DMS153 treated with DMSO at 0.1 percent for 48 hours (cell line): ENCODE measurements at regions not wholly inside any gene's neighbourhood (a gene's known extent, or its start where the extent isn't known, plus 50 kb on each side); places are given as distances from the start of the nearest gene placed in this dataset.

Experiments
- DNase-seq: peaks from one replicate; lab custom pipeline; 2025; ENCODE audit not compliant: unreplicated experiment; lab: John Stamatoyannopoulos, UW

- no peak for DNase-seq
Measured at GRCh38 chr2:240296104-240296406, 139.4 kb upstream of the GPC1 start.

GRCh38 chr2:240296476-240297255, 138.8 kb upstream of the GPC1 start:
- no peak for DNase-seq

DNA sequence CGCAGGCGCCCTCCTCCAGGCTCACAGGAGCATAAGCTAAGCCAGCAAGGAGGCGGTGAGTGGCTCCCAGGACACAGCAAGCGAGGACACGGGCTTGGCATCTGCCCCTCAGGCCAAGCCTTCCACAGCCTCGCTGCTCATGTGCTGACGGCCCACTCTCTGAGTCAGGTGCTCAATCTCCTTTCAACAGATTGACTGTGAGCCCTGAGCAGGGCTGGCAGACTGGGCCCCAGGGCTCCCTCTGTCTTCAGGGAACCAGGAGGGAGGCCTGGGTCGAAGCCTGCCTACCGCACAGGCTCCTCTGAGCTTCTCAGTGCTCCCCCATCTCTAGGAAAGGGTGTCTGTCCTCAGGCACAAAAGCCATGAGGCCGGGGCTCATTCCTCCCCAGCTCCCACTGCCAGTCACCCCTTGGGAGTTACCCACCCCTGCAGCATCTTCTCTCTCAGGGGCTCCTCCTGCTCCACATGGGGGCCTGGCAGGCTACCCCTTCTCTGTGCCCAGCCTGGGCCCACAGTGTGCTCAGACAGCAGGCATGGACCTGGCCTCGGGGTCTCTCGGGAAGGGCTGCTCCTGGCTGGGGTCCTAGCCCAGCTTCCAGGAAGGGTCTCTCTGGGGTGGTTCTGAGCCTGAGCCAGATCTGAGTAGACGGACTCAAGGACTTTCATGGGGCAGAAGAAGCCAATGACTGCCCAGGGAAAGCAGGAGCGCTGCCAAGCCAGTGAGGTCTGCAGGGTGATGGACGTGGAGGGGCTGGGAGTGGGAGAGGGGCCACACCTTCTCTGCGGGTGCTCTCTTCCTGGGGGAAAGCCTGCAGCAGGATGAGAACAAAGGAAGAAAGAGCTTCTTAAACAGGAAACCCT, 138.0 kb upstream of the GPC1 start:
- DNase-seq, result no peak

DNA sequence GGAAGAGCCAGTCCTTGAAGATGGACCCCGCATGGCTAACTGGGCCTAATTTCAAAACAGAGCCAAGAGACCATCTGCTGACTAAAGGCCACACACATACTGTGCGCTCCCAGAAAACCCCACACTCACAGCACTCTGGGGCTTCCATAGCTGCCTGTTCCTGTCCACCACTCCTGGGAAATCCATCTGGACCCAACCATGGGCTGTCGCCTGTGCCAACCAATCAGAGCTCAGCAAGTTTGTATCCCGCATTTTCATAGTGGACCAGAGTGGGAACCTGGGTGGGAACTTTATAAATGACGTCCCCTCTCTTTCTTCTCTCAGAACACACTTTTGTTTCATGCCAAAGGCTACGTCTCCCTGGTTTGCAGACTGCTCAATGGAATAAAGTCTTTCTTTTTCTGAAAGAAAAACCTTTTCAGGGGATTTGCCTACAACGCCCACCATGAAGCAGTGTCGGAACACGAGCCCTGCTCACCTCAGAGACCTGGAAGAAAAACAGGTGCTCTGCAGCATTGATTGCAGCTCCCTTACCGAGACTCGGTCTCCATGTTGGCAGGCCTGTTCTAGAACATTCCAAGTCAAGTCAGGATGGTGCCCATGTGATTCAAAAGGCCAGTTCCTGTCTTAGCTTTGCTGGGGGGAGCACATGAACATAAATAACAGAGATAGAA, 137.2 kb upstream of the GPC1 start:
- no peak for DNase-seq

GRCh38 chr2:240298803-240299709, 136.4 kb upstream of the GPC1 start:
- DNase-seq, result no peak

GRCh38 chr2:240299710-240300068, 135.8 kb upstream of the GPC1 start:
- no peak for DNase-seq

DNA sequence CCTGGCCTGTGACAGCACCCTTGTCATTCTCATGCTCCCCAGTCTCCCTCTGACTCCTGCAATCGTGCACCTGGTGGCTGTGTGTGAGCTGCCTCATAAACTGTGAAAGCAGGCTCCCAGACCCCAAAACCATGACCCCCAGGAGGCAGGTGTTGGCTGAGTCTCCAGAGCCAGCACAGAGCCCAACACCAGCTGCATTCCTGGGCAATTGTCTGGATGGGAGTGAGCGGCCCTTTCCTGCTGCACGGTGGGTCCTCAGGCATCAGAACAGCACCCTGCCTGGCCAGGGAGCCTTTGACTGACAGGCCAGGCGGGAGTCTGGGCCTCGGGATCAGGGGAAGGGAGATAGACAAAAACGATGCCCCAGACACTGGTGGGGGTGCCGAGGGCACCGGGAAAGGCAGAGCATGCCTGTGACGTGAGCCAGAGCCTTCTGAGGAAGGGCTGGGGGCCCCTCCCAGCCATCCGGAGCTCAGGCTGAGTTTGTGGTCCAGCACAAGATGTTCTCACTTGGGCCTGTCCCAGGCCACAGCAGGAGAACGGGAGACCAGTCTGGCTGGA, 135.1 kb upstream of the GPC1 start:
- DNase-seq, result no peak

DNA sequence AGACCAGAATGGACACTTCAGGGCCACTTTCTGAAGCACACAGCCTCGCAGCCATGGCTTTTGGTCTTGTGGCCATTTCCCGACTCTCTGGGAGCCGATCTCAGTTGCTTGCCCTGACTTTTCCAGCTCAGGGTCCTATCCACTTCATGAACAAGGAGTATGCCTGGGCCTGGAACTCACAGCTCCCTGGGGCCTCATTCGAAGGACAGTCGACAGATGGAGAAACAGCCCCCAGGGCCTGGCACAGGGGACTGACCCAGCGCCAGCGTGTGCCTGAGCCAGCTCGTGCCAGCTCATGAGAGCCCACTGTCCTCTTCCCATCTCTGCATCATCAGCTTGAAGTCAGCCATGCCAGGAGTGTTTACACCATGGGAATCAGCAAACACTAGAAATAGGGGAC, 134.6 kb upstream of the GPC1 start:
- DNase-seq, result no peak

- no peak for DNase-seq
Measured at GRCh38 chr2:240301256-240301795, 134.1 kb upstream of the GPC1 start.

DNA sequence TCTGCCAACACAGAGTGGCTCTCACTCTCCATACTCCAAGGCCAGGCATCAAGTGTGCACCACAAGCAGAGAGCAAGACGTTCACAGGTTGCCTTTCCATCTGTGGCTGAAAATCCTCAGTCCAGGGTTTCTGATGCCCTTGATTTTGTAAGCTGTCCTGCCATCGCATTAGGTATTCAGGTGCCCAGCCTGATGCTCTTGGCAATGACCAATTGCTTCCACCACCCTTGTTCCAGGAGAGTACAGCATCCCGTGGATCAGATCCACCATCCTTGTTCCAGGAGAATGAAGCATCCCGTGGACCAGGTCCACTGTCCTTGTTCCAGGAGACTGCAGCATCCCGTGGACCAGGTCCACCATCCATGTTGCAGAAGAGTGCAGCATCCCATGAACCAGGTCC, 133.4 kb upstream of the GPC1 start:
- no peak for DNase-seq

DNA sequence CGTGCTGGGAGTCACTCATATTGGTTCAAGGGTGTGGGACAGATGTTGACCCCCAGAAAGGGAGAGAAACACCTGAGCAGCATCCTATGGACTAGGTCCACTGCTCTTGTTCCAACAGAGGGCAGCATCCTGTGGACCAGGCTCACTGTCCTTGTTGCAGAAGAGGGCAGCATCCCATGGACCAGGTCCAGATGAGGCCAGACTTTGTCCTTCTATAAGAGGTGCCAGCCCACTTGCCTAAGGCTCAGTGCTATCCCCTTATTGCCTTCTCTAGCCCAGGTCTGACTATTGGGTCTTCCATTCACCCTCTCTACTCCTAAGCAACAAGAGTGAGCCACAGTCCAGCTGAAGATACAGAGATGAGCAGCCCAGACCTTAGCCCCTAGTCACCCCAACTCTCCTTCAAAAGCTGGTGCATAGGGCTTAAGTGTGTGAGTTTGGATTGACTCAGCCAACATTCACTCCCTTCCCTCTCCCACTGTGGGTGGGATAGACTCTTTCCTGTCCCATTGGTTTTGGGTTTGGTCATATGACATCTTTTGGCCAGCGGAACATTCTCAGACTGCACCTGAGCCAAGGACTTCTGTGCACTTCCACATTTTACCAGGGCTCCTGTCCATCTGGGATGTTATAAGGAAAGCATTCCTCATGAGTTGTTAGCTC, 132.4 kb upstream of the GPC1 start:
- no peak for DNase-seq

DNA sequence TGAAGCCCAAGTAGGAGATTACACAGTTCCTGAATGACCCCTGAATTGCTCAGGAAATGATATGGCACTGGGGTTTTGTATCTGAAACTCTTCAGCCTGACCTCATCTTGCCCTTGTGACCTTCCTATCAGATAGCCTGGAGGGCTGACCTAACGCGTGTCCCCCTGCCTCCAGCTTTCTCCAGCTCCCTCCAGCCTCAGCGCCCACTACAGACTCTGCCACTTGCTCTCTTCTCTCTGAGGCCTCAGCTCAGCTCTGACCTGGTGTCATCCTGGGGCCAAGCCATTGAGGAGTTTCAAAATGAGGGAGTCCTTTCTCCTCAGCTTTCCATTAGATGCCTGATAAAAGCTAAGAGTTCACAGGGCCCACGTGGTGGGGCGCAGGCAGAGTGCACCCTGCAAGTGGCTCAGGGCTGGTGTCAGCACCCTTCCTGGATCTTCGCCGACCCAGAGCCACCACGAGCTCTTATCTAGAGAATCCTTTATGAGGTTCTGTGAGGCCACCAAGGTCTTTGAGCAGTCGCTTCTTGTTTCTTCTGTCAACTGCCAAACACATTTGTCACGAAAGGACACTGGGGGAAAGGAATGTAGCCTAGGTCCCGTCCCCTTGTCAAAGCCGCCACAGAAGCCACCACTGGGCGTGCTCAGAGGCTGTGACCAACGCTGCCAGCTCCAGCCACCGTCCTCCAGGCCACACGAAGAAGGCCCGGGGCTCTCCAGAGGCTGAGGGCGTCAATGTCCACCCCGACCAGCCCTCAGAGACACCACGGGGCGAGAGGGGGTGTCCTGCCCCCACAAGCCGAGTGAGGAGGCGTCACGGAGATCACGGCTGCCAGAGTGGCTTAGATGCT, 131.3 kb upstream of the GPC1 start:
- DNase-seq, result no peak

DNA sequence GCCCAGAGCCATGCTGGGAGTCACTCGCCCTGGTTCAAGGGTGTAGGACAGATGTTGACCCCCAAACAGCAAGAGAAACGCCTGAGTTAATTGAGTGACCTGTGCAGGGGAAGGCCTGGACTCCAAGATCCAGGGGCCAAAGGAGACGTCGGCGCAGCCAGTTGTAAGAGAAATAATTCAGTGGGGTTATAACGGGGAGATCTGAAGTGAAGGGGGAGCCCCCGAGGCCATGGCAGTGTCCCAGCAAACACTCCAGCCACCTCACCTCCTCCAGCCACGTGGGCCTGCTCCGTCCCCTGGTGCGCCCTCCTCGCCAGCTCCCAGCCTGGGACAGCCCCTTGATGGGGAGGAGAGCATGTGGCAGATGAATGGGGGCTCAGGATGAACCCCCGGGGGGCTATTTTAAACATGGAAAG, 130.7 kb upstream of the GPC1 start:
- no peak for DNase-seq

DNA sequence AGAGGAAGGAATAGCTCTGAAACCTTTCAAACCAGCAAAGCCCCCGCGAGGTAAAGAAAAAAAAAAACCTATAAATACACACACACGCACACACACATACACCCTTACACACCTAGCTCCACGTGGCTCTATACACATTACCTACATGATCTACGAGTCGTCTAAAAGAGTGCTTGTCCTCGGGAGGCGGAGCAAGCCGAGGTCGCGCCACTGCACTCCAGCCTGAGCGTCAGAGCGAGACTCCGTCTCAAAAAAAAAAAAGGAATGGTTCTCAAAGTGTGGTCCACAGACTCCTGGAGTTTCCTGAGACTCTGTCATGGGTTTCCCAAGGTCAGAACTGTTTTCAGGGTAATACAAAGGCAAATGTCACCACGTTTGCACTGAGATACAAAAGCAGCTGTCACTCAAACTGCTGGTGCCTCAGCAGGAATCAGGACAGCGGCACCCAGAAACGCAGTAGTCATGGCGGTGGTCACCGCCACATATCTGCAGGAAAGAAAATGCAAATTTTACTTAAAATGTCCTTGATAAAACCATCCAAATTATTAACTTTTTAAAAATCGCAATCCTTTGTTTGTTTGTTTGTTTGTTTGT, 130.0 kb upstream of the GPC1 start:
- no peak for DNase-seq

GRCh38 chr2:240306185-240306584, 129.3 kb upstream of the GPC1 start:
- DNase-seq, result no peak

DNA sequence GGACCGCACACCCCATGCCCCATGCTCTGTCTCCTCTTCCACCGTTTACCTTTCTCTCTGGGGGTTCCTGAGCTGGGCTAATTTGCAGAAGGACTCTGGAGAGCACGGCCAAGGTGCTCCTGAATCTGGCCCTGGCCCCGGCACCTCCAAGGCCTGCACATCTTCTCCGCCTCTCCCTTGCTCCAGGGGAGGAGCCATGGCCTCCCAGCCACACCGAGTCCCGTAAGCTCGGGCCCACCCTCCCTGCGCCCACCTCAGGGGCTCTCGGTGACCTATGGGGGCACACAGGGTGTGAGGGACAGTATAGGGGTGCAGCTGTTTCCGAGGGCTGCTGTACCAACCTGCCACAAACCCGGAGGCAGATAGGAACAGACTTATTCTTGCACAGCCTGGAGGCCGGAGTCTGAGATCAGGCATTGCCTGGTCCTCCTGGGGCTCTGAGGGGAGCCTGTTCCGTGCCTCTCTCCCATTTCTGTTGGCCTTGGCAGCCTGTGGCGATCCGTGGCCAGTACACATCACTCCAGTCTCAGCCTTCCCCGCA, 127.3 kb upstream of the GPC1 start:
- no peak for DNase-seq

- no peak for DNase-seq
Measured at GRCh38 chr2:240309214-240309613, 126.2 kb upstream of the GPC1 start.

- no peak for DNase-seq
Measured at GRCh38 chr2:240310201-240310600, 125.3 kb upstream of the GPC1 start.
